ENCODE measurements at regions not wholly inside any gene's neighbourhood (a gene's known extent, or its start where the extent isn't known, plus 50 kb on each side); places are given as distances from the start of the nearest gene placed in this dataset.

- DNase-seq, result no peak
- H3K9me3 Mint-ChIP-seq (ENCODE audit: low read depth, unreplicated experiment), result peaks cover 22% of the 10 kb centered on the region
- H3K27me3 Mint-ChIP-seq (ENCODE audit: unreplicated experiment), result no peaks in the 10 kb centered on the region
- BruUV-seq (replicated peaks), result no TSS peak
- H3K4me3 Mint-ChIP-seq (ENCODE audit: low read depth, unreplicated experiment), result no peak overlapping the region
- intact Hi-C loops (cut with micrococcal nuclease; ENCODE audit: unreplicated experiment), result no loop called here
- H3K27ac Mint-ChIP-seq (ENCODE audit: unreplicated experiment), result no peak overlapping the region
- no peaks in the 10 kb centered on the region for H3K36me3 Mint-ChIP-seq (ENCODE audit: insufficient read depth, unreplicated experiment)
- TF ChIP-seq CTCF (IDR thresholded peaks at IDR 0.05; ENCODE audit: unreplicated experiment), result no peak
- H3K4me1 Mint-ChIP-seq (ENCODE audit: low read depth, unreplicated experiment), result no peaks in the 10 kb centered on the region
- CTCF ChIA-PET, result no interaction called here
Observed at GRCh38 chr12:114932806-114933205, 248.8 kb upstream of the TBX3 start.

- no peak for TF ChIP-seq CTCF (IDR thresholded peaks at IDR 0.05; ENCODE audit: unreplicated experiment)
- no peak for DNase-seq
- intact Hi-C loops (cut with micrococcal nuclease; ENCODE audit: unreplicated experiment), result no loop called here
- no peaks in the 10 kb centered on the region for H3K4me1 Mint-ChIP-seq (ENCODE audit: low read depth, unreplicated experiment)
- BruUV-seq (replicated peaks), result no TSS peak
- H3K4me3 Mint-ChIP-seq (ENCODE audit: low read depth, unreplicated experiment), result no peak overlapping the region
- no peak overlapping the region for H3K27ac Mint-ChIP-seq (ENCODE audit: unreplicated experiment)
- no peaks in the 10 kb centered on the region for H3K36me3 Mint-ChIP-seq (ENCODE audit: insufficient read depth, unreplicated experiment)
- CTCF ChIA-PET, result no interaction called here
- no peaks in the 10 kb centered on the region for H3K27me3 Mint-ChIP-seq (ENCODE audit: unreplicated experiment)
- peaks cover 23% of the 10 kb centered on the region for H3K9me3 Mint-ChIP-seq (ENCODE audit: low read depth, unreplicated experiment)
Observed at GRCh38 chr12:114931025-114931424, 247.1 kb upstream of the TBX3 start.

DNA sequence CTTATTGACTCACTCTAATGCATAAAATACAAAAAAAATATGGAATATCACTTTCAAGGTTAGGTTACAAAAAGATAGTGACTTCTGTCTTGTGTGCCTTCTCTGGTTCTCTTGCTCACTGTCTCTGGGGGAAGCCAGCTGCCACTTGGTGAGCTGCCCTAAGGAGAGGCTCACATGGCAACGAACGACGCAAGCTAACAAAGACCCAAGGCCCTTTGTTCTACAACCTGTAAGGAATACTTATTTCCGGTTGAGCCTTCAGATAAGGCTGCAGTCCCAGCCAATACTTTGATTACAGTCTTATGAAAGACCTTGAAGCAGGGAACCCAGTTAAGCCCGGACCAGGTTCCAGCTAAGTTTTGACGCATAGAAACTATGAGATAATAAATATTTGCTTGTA lies 242.4 kb upstream of the TBX3 start:
- intact Hi-C loops (cut with micrococcal nuclease; ENCODE audit: unreplicated experiment), result no loop called here
- CTCF ChIA-PET, result no interaction called here
- Mint-ChIP-seq H3K27me3 (ENCODE audit: unreplicated experiment) (no peaks in the 10 kb centered on the region), H3K27ac (ENCODE audit: unreplicated experiment) (no peak overlapping the region), H3K36me3 (ENCODE audit: insufficient read depth, unreplicated experiment) (no peaks in the 10 kb centered on the region), H3K4me3 (ENCODE audit: low read depth, unreplicated experiment) (no peak overlapping the region), H3K9me3 (ENCODE audit: low read depth, unreplicated experiment) (peaks cover 14% of the 10 kb centered on the region), H3K4me1 (ENCODE audit: low read depth, unreplicated experiment) (no peaks in the 10 kb centered on the region)
- DNase-seq, result no peak
- no TSS peak for BruUV-seq (replicated peaks)
- no peak for TF ChIP-seq CTCF (IDR thresholded peaks at IDR 0.05; ENCODE audit: unreplicated experiment)

DNA sequence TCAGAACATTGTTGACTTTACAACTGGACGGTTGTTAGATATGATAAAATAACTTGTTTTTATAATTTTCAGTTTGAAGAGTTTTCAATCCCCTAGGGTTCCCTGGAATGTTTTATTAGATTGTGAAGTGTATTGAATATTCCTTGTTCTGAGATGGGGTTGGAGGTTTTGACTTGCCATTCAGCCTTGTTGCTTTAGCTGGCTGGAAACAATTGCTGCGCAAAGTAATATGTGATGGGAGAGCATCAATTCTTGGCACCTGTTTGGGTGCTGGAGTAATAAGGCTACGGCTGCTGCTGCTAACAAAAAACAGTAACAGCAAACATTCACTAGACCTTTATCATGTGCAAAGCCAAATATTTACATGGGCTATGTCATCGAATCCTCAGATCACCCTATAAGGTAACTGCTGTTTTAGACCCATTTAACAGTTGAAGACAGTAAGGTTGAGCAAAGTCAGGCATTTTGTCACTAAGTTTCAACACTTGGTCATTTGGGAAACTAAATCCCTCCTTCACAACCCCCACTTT lies 241.0 kb upstream of the TBX3 start:
- intact Hi-C loops (cut with micrococcal nuclease; ENCODE audit: unreplicated experiment), result no loop called here
- Mint-ChIP-seq H3K36me3 (ENCODE audit: insufficient read depth, unreplicated experiment) (no peaks in the 10 kb centered on the region), H3K27ac (ENCODE audit: unreplicated experiment) (no peak overlapping the region), H3K27me3 (ENCODE audit: unreplicated experiment) (no peaks in the 10 kb centered on the region), H3K9me3 (ENCODE audit: low read depth, unreplicated experiment) (peaks cover 9% of the 10 kb centered on the region), H3K4me3 (ENCODE audit: low read depth, unreplicated experiment) (no peak overlapping the region), H3K4me1 (ENCODE audit: low read depth, unreplicated experiment) (no peaks in the 10 kb centered on the region)
- no peak for TF ChIP-seq CTCF (IDR thresholded peaks at IDR 0.05; ENCODE audit: unreplicated experiment)
- DNase-seq, result no peak
- no TSS peak for BruUV-seq (replicated peaks)
- CTCF ChIA-PET, result no interaction called here

All from Calu3 (cell line).